GM23248 (cell line): ENCODE measurements at regions not wholly inside any gene's neighbourhood (a gene's known extent, or its start where the extent isn't known, plus 50 kb on each side); places are given as distances from the start of the nearest gene placed in this dataset.

Source experiments
- DNase-seq: peaks from one replicate; pipeline ENCODE4 v3.0.0-alpha.2; 2015
- H2AFZ ChIP-seq: fragments of 200-600 bp; sonication (generic); 2 replicates; pipeline ENCODE4 v1.6.1; 2016; ENCODE audit warnings: antibody characterized with exemption
- H3F3A ChIP-seq: fragments of 200-600 bp; sonication (generic); 2 replicates; pipeline ENCODE4 v1.6.1; 2016; ENCODE audit warnings: mild to moderate bottlenecking, antibody characterized with exemption, mixed run types; ENCODE audit not compliant: insufficient read depth
- H3K27ac ChIP-seq: fragments of 200-600 bp; sonication (generic); 2 replicates; pipeline ENCODE4 v1.5.1; 2016; ENCODE audit warnings: mild to moderate bottlenecking
- H3K27me3 ChIP-seq: fragments of 200-600 bp; sonication (generic); replicated peaks from 2 replicates; pipeline ENCODE4 v1.6.1; 2016; ENCODE audit warnings: mild to moderate bottlenecking; ENCODE audit not compliant: insufficient read depth
- H3K36me3 ChIP-seq: fragments of 200-600 bp; sonication (generic); 2 replicates; pipeline ENCODE4 v1.6.1; 2016; ENCODE audit warnings: low read depth, mild to moderate bottlenecking
- H3K4me1 ChIP-seq: fragments of 200-600 bp; sonication (generic); 2 replicates; pipeline ENCODE4 v1.6.1; 2016; ENCODE audit warnings: mild to moderate bottlenecking; ENCODE audit not compliant: insufficient read depth
- H3K4me2 ChIP-seq: fragments of 200-600 bp; sonication (generic); one replicate; pipeline ENCODE4 v1.6.1; 2016; ENCODE audit warnings: mild to moderate bottlenecking; ENCODE audit not compliant: unreplicated experiment
- H3K4me3 ChIP-seq: fragments of 200-600 bp; sonication (generic); 2 replicates; pipeline ENCODE4 v1.5.1; 2016; ENCODE audit warnings: mild to moderate bottlenecking
- H3K79me2 ChIP-seq: fragments of 200-600 bp; sonication (generic); 2 replicates; pipeline ENCODE4 v1.6.1; 2016; ENCODE audit warnings: mild to moderate bottlenecking; ENCODE audit not compliant: insufficient read depth
- H3K9ac ChIP-seq: fragments of 200-600 bp; sonication (generic); 2 replicates; pipeline ENCODE4 v1.6.1; 2016; ENCODE audit warnings: mild to moderate bottlenecking
- H3K9me2 ChIP-seq: fragments of 200-600 bp; sonication (generic); 2 replicates; pipeline ENCODE4 v1.6.1; 2016; ENCODE audit warnings: mixed run types, mild to moderate bottlenecking, moderate library complexity; ENCODE audit not compliant: insufficient read depth
- H3K9me3 ChIP-seq: fragments of 200-600 bp; sonication (generic); one replicate; pipeline ENCODE4 v1.6.1; 2017; ENCODE audit warnings: low read depth
- H4K20me1 ChIP-seq: fragments of 200-600 bp; sonication (generic); 2 replicates; pipeline ENCODE4 v1.6.0; 2016; ENCODE audit not compliant: insufficient read depth
- EZH2 ChIP-seq: fragments of 200-600 bp; sonication (generic); IDR thresholded peaks from 2 replicates; pipeline ENCODE4 v1.6.1; 2018; ENCODE audit warnings: antibody characterized with exemption, mild to moderate bottlenecking; ENCODE audit not compliant: insufficient read depth, poor library complexity, severe bottlenecking
- EZH2phosphoT487 ChIP-seq: fragments of 200-600 bp; sonication (generic); IDR thresholded peaks from 2 replicates; pipeline ENCODE4 v1.6.1; 2018; ENCODE audit warnings: antibody characterized with exemption, moderate library complexity, mild to moderate bottlenecking, low read depth; ENCODE audit not compliant: insufficient read depth
- WGBS, 2 experiments: methylation state at CpG; one replicate each; pipeline ENCODE4 v1.1.6; 2015 to 2017; ENCODE audit warnings: low lambda C conversion rate in 2 of 2, low coverage in 1 of 2; ENCODE audit errors: missing lambda C conversion rate in 2 of 2; 5-methylcytosine and 5-hydroxymethylcytosine counted together
- in situ Hi-C: fragments of 300-500 bp; cut with MboI; formaldehyde crosslinking; loops from 2 replicates; pipeline ENCODE4 v1.15.0; 2020

- H3K4me3 ChIP-seq, result no peak overlapping the region
- DNase-seq, result no peak
- in situ Hi-C loops, result no loop called here
- no peak for TF ChIP-seq EZH2
- TF ChIP-seq EZH2phosphoT487, result no peak
- H4K20me1 ChIP-seq, result no peaks in the 10 kb centered on the region
- H3K4me1 ChIP-seq, result 0 out of 2 replicates have a peak, but pooled peaks cover 3% of the 10 kb centered on the region
- no peaks in the 10 kb centered on the region for H3K9me3 ChIP-seq
- H2AFZ ChIP-seq, result no peak overlapping the region
- H3K36me3 ChIP-seq, result no peaks in the 10 kb centered on the region
- no peak overlapping the region for H3K27ac ChIP-seq
- no peaks in the 10 kb centered on the region for H3K79me2 ChIP-seq
- H3K4me2 ChIP-seq, result no peak overlapping the region
- no peaks in the 10 kb centered on the region for H3F3A ChIP-seq
- H3K27me3 ChIP-seq, result no peaks in the 10 kb centered on the region
- 98 to 99% methylated on average over 6 of the region's 6 CpGs for WGBS, 2 experiments
- H3K9me2 ChIP-seq, result no peaks in the 10 kb centered on the region
- H3K9ac ChIP-seq, result no peak overlapping the region
Measured at GRCh38 chr2:217642944-217643343, 359.9 kb downstream of the TNS1 start.

- TF ChIP-seq EZH2 (no peak), EZH2phosphoT487 (no peak)
- WGBS, 2 experiments, result 31 to 34% methylated on average over 2 of the region's 2 CpGs
- no peaks in the 10 kb centered on the region for H3F3A ChIP-seq
Measured at GRCh38 chr2:217641960-217642359, 360.8 kb downstream of the TNS1 start.

GRCh38 chr2:217639481-217639880 is 363.3 kb downstream of the TNS1 start:
- Histone ChIP-seq H3K4me3 (no peak overlapping the region), H3K4me1 (no peaks in the 10 kb centered on the region), H3K79me2 (no peaks in the 10 kb centered on the region), H3K9ac (no peak overlapping the region), H3K27ac (no peak overlapping the region), H3K9me2 (no peaks in the 10 kb centered on the region), H3K27me3 (no peaks in the 10 kb centered on the region; the same call in 1 of the 2 replicates), H3K9me3 (no peaks in the 10 kb centered on the region), H3K36me3 (no peaks in the 10 kb centered on the region), H3K4me2 (no peak overlapping the region), H3F3A (no peaks in the 10 kb centered on the region), H2AFZ (no peak overlapping the region), H4K20me1 (no peaks in the 10 kb centered on the region)
- in situ Hi-C loops, result no loop called here
- 81 to 88% methylated on average over 2 of the region's 2 CpGs for WGBS, 2 experiments
- no peak for DNase-seq
- TF ChIP-seq EZH2, result no peak
- TF ChIP-seq EZH2phosphoT487, result no peak

More at GRCh38 chr2:217641960-217642359, 360.8 kb downstream of the TNS1 start:
- in situ Hi-C loops, result no loop called here
- Histone ChIP-seq H3K4me2 (no peak overlapping the region), H3K36me3 (no peaks in the 10 kb centered on the region), H3K4me1 (0 out of 2 replicates have a peak, but pooled peaks cover 3% of the 10 kb centered on the region), H3K27ac (no peak overlapping the region), H2AFZ (no peak overlapping the region), H4K20me1 (no peaks in the 10 kb centered on the region), H3K9me2 (no peaks in the 10 kb centered on the region), H3K4me3 (no peak overlapping the region), H3K79me2 (no peaks in the 10 kb centered on the region), H3K9me3 (no peaks in the 10 kb centered on the region), H3K27me3 (no peaks in the 10 kb centered on the region), H3K9ac (no peak overlapping the region)
- no peak for DNase-seq

GRCh38 chr2:217638533-217638932 is 364.3 kb downstream of the TNS1 start:
- H3K79me2 ChIP-seq, result no peaks in the 10 kb centered on the region
- H4K20me1 ChIP-seq, result no peaks in the 10 kb centered on the region
- H3K9ac ChIP-seq, result no peak overlapping the region
- DNase-seq, result no peak
- no peak overlapping the region for H2AFZ ChIP-seq
- WGBS, 2 experiments, result 76 to 81% methylated on average over 4 of the region's 4 CpGs
- no peaks in the 10 kb centered on the region for H3K9me3 ChIP-seq
- H3K27ac ChIP-seq, result no peak overlapping the region
- no peaks in the 10 kb centered on the region for H3F3A ChIP-seq
- H3K4me1 ChIP-seq, result no peaks in the 10 kb centered on the region
- H3K4me3 ChIP-seq, result no peak overlapping the region
- no peaks in the 10 kb centered on the region; the same call in 1 of the 2 replicates for H3K27me3 ChIP-seq
- H3K9me2 ChIP-seq, result no peaks in the 10 kb centered on the region
- no peak for TF ChIP-seq EZH2
- no peaks in the 10 kb centered on the region for H3K36me3 ChIP-seq
- in situ Hi-C loops, result no loop called here
- no peak overlapping the region for H3K4me2 ChIP-seq

- Histone ChIP-seq H3K4me2 (no peak overlapping the region), H2AFZ (no peak overlapping the region), H3K27me3 (no peaks in the 10 kb centered on the region; the same call in 1 of the 2 replicates), H3K36me3 (no peaks in the 10 kb centered on the region), H3K9ac (no peak overlapping the region), H3K79me2 (no peaks in the 10 kb centered on the region), H3K4me1 (no peaks in the 10 kb centered on the region), H3K9me2 (no peaks in the 10 kb centered on the region), H3F3A (no peaks in the 10 kb centered on the region), H4K20me1 (no peaks in the 10 kb centered on the region), H3K27ac (no peak overlapping the region), H3K9me3 (no peaks in the 10 kb centered on the region), H3K4me3 (no peak overlapping the region)
- no peak for DNase-seq
- WGBS, 2 experiments, result 49 to 63% methylated on average over 2 of the region's 2 CpGs
- in situ Hi-C loops, result no loop called here
- no peak for TF ChIP-seq EZH2
Measured at GRCh38 chr2:217638031-217638430, 364.8 kb downstream of the TNS1 start.
